ENCODE measurements at regions not wholly inside any gene's neighbourhood (a gene's known extent, or its start where the extent isn't known, plus 50 kb on each side); places are given as distances from the start of the nearest gene placed in this dataset.

DNA sequence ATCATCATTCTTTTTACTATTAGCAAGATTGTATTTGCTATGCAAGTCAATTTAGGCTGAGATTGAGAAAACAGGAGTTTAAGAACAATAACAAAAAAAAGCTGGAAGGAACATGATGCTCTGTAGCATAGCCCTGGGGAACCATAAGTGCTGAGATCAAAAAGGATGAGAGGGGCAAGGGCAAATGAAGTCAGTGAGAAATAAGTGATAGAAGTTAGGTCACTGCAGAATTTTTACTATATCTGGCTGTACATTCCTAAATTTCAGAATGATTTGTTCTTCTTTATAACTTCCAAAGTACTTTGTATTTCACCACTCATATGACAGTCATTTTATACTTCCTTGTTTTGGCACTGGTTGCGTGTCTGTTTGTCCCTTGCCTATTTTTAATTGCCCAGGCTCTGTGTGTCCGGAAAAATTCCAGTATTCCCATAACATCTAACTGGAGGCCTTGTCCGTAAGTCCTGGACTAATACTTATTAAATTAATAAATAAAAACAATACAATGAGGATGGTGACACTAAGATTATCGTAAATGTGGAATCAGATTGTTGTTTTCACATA, 444.7 kb downstream of the TENT5A start:
- TF ChIP-seq, protein P1, sequence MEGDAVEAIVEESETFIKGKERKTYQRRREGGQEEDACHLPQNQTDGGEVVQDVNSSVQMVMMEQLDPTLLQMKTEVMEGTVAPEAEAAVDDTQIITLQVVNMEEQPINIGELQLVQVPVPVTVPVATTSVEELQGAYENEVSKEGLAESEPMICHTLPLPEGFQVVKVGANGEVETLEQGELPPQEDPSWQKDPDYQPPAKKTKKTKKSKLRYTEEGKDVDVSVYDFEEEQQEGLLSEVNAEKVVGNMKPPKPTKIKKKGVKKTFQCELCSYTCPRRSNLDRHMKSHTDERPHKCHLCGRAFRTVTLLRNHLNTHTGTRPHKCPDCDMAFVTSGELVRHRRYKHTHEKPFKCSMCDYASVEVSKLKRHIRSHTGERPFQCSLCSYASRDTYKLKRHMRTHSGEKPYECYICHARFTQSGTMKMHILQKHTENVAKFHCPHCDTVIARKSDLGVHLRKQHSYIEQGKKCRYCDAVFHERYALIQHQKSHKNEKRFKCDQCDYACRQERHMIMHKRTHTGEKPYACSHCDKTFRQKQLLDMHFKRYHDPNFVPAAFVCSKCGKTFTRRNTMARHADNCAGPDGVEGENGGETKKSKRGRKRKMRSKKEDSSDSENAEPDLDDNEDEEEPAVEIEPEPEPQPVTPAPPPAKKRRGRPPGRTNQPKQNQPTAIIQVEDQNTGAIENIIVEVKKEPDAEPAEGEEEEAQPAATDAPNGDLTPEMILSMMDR (IDR thresholded peaks at IDR 0.05; ENCODE audit: borderline replicate concordance, insufficient read depth, low read depth, low read length) = no peak
- no peak overlapping the region for H3K4me3 ChIP-seq (ENCODE audit: low read depth, low read length)

DNA sequence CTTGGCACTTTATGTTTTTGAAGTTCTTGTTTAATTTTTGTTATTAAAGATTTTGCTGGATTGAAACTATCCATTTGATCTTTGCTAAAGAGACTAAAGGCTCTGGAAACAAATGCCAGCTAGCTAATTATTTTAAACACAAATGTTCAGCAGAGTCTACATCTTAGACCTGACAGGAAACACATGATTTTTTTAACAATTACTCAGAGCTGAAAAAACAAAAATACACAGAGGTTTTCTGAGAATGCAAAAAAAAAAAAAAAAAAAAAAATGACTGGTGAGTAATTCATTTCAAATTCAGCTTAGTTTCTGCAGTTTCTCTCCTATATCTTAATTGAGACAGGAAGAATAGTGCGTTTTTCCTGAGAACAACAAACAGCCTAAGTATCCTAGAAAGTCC, 448.0 kb downstream of the TENT5A start:
- H3K4me3 ChIP-seq (ENCODE audit: low read depth, low read length) = no peak overlapping the region
- TF ChIP-seq, protein P1 (IDR thresholded peaks at IDR 0.05; ENCODE audit: borderline replicate concordance, insufficient read depth, low read depth, low read length) = no peak

DNA sequence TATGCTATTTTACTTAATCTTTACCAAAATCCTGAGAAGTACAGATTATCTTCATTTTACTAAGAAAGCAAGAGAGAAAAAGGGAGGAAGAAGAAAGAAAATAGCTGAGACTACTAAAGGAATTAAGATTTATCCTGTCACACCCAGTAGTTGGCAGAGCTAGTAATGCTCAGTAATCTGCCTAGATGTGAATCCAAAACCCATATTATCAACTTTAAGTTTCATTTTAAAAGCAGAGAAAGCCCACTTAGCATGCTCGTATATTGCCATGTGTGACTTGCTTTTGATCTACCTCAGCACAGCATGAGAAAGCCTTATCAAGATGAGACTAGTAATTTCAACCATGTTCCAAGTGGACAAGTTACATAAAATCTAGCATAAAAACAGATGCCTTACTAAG, 451.5 kb downstream of the TENT5A start:
- H3K4me3 ChIP-seq (ENCODE audit: low read depth, low read length) = no peak overlapping the region
- TF ChIP-seq, protein P1 (IDR thresholded peaks at IDR 0.05; ENCODE audit: borderline replicate concordance, insufficient read depth, low read depth, low read length) = no peak

DNA sequence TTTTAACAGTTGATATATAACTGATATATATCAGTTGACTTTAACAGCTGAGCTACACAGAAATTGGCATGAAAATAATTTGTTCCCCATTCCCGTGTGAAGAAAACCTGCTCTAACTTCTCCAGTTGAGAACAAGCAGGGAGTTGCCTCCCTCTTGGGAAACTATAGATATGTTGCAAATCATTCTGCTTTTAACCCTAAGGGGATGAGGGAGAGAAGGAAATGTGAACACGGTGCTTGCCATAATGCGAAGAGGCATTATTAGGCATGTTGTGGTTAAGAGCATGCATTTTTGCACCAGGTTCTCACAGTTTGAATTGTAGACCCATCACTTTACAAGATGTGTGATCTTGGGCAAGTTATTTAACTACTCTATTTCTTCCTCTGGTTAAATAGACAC, 453.7 kb downstream of the TENT5A start:
- TF ChIP-seq, protein P1 (IDR thresholded peaks at IDR 0.05; ENCODE audit: borderline replicate concordance, insufficient read depth, low read depth, low read length) = no peak
- no peak overlapping the region for H3K4me3 ChIP-seq (ENCODE audit: low read depth, low read length)

DNA sequence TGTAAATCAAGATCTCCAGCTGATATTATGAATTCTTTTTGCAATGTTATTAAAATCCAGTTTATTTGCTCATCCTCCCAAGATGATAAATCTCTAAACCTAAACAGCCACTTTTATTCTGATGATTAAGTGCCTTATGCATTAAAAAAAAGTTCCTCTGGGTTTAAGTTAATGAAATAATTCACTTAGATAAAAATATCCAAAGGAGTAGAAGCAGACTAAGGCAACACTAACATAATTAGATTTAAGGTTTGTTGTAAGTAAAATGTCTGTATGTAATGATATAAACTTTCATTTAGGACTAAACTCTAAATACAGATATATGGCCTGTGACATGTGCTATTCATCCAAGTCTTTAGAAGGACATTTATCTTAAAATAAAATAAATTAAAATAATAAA, 457.2 kb downstream of the TENT5A start:
- no peak overlapping the region for H3K4me3 ChIP-seq (ENCODE audit: low read depth, low read length)
- TF ChIP-seq, protein P1 (IDR thresholded peaks at IDR 0.05; ENCODE audit: borderline replicate concordance, insufficient read depth, low read depth, low read length) = no peak

DNA sequence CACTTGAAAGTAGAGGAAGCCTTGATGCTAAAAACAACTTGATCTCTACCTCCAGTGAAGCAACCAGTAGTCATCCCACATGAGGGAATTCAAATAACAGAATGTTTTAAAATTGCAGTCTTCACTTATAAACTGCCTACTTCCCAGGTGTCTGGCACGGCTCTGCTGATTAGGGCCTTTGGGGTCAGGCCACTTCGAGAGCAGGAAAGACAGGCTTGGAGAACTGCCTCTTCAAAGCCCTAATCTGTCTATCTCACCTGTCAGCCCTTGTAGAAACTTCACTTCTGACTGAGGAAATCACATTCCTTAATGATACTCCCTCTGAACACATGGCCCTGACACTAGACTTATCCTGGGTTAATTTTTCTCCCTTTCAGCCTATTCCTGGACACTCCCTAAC, 458.6 kb downstream of the TENT5A start:
- TF ChIP-seq, protein P1 (IDR thresholded peaks at IDR 0.05; ENCODE audit: borderline replicate concordance, insufficient read depth, low read depth, low read length) = no peak
- H3K4me3 ChIP-seq (ENCODE audit: low read depth, low read length) = no peak overlapping the region

DNA sequence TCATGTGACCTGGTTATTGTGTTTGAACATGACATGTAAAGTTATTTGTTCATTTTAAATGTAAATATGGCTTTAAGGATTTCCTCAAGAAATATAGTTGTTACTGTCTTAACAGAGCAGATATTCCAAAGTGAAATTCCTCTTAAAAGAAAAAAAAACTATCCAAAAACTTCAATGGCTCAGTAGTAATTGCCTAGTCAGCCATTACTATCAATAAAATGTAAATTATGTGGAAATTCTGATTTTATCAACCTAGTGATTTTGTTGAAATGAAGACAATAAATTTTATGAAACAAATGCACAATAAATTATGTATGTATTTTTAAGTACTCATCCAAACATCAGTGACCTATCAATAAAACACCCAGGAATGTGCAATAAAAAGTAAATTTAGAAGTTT, 463.3 kb downstream of the TENT5A start:
- TF ChIP-seq, protein P1 (IDR thresholded peaks at IDR 0.05; ENCODE audit: borderline replicate concordance, insufficient read depth, low read depth, low read length) = no peak
- H3K4me3 ChIP-seq (ENCODE audit: low read depth, low read length) = no peak overlapping the region
